ENCODE measurements at regions not wholly inside any gene's neighbourhood (a gene's known extent, or its start where the extent isn't known, plus 50 kb on each side); places are given as distances from the start of the nearest gene placed in this dataset.

- Histone ChIP-seq H3K4me3 (no peak overlapping the region), H3K27me3 (no peaks in the 10 kb centered on the region), H3K9me3 (peaks cover 0 to 5% (median 0%) of the 10 kb centered on the region in 4 donors), H3K36me3 (no peaks in the 10 kb centered on the region), H3K4me1 (peaks cover 0 to 2% (median 0%) of the 10 kb centered on the region in 4 donors), H3K27ac (no peak overlapping the region)
- intact Hi-C loops (cut with DNase I), result no loop called here
- DNase-seq, result no peak
- TF ChIP-seq, protein P1, sequence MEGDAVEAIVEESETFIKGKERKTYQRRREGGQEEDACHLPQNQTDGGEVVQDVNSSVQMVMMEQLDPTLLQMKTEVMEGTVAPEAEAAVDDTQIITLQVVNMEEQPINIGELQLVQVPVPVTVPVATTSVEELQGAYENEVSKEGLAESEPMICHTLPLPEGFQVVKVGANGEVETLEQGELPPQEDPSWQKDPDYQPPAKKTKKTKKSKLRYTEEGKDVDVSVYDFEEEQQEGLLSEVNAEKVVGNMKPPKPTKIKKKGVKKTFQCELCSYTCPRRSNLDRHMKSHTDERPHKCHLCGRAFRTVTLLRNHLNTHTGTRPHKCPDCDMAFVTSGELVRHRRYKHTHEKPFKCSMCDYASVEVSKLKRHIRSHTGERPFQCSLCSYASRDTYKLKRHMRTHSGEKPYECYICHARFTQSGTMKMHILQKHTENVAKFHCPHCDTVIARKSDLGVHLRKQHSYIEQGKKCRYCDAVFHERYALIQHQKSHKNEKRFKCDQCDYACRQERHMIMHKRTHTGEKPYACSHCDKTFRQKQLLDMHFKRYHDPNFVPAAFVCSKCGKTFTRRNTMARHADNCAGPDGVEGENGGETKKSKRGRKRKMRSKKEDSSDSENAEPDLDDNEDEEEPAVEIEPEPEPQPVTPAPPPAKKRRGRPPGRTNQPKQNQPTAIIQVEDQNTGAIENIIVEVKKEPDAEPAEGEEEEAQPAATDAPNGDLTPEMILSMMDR (IDR thresholded peaks at IDR 0.05), result no peak
- TF ChIP-seq POLR2AphosphoS5 (IDR thresholded peaks at IDR 0.05) (no peak), POLR2A (IDR thresholded peaks at IDR 0.05) (no peak), EP300 (IDR thresholded peaks at IDR 0.05) (no peak)
- 93 to 97% methylated on average over 1 of the region's 1 CpG for WGBS, 2 donors
These were observed 145.2 kb downstream of the KCTD12 start for GRCh38 chr13:76741046-76741445.

GRCh38 chr13:76738616-76739015 is 147.6 kb downstream of the KCTD12 start:
- H3K4me3 ChIP-seq, result no peak overlapping the region
- H3K27ac ChIP-seq, result no peak overlapping the region
- WGBS, 2 donors, result 89% methylated on average over 3 of the region's 3 CpGs
- no peaks in the 10 kb centered on the region for H3K36me3 ChIP-seq
- H3K4me1 ChIP-seq, result peaks cover 0 to 2% (median 0%) of the 10 kb centered on the region in 4 donors
- no peaks in the 10 kb centered on the region for H3K27me3 ChIP-seq
- TF ChIP-seq POLR2A (IDR thresholded peaks at IDR 0.05) (no peak), EP300 (IDR thresholded peaks at IDR 0.05) (no peak), POLR2AphosphoS5 (IDR thresholded peaks at IDR 0.05) (no peak)
- TF ChIP-seq, protein P1 (IDR thresholded peaks at IDR 0.05), result no peak
- intact Hi-C loops (cut with DNase I), result no loop called here
- peaks cover 0 to 5% (median 0%) of the 10 kb centered on the region in 4 donors for H3K9me3 ChIP-seq
- DNase-seq, result no peak

DNA sequence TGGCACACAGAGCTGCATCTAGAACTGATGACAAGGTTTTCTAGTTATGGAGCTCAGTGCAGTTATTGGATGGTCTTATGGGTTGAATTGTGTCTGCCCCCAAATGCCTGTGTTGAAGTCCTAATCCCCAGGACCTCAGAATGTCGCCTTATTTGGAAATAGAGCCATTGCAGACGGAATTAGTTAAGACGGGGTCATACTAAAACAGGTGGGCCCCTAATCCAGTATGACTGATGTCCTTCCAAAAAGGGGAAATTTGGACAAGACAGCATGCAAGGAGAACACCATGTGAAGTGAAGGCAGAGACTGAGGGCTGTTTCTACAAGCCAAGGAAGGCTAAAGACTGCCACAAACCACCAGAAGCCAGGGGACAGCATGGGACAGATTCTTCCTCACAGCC is 148.7 kb downstream of the KCTD12 start:
- 94 to 95% methylated on average over 3 of the region's 3 CpGs for WGBS, 2 donors
- no peaks in the 10 kb centered on the region for H3K27me3 ChIP-seq
- TF ChIP-seq EP300 (IDR thresholded peaks at IDR 0.05), result no peak
- TF ChIP-seq POLR2A (IDR thresholded peaks at IDR 0.05), result no peak
- no peak for TF ChIP-seq POLR2AphosphoS5 (IDR thresholded peaks at IDR 0.05)
- TF ChIP-seq, protein P1 (IDR thresholded peaks at IDR 0.05), result no peak
- H3K36me3 ChIP-seq, result no peaks in the 10 kb centered on the region
- DNase-seq, result no peak
- H3K4me1 ChIP-seq, result peaks cover 0 to 2% (median 0%) of the 10 kb centered on the region in 4 donors
- H3K27ac ChIP-seq, result no peak overlapping the region
- H3K9me3 ChIP-seq, result peaks cover 0 to 3% (median 0%) of the 10 kb centered on the region in 4 donors
- intact Hi-C loops (cut with DNase I), result no loop called here
- no peak overlapping the region for H3K4me3 ChIP-seq

DNA sequence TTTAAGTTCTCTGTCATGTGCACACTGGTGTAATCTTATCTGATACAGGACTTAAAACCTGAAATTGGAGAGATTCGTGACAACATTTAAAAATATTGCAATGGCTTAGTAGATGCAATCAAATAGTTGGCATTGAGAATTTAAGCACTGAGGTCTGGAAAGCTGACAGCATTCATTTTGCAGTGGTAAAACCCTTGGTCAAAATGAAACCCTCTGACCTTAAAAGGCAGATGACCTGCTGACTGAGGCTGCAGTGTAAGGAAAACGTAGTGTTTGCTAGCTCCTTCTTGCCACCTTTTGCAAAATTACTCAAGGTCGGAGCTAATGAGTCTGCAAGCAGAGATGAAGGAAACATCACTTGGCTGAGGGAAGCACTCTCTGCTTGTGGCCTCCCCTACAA is 150.6 kb downstream of the KCTD12 start:
- Histone ChIP-seq H3K4me3 (no peak overlapping the region), H3K36me3 (no peaks in the 10 kb centered on the region), H3K4me1 (peaks cover 0 to 2% (median 0%) of the 10 kb centered on the region in 4 donors), H3K27me3 (no peaks in the 10 kb centered on the region), H3K27ac (no peak overlapping the region), H3K9me3 (no peaks in the 10 kb centered on the region)
- no peak for DNase-seq
- intact Hi-C loops (cut with DNase I), result no loop called here
- 84 to 87% methylated on average over 3 of the region's 3 CpGs for WGBS, 2 donors
- TF ChIP-seq POLR2AphosphoS5 (IDR thresholded peaks at IDR 0.05) (no peak), EP300 (IDR thresholded peaks at IDR 0.05) (no peak), POLR2A (IDR thresholded peaks at IDR 0.05) (no peak)
- TF ChIP-seq, protein P1 (IDR thresholded peaks at IDR 0.05), result no peak

DNA sequence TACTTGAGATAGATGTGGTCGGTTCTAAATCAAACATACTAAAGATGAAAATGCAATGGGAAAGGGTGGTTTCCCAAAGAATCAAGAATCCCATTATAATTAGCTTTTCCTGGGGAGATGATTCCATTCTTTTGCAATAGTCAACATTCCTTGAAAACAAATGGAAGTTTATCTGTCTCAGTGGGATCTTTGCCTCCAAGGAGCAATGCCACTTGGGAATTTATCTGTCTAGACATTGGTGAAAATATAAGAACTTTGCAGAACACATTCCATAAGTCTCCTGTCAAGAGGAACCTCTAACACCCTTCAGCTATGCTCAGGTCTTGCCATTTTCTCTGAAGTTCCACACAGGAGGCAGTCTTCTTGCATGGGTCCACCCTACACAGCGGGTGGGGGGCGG is 152.5 kb downstream of the KCTD12 start:
- H3K4me3 ChIP-seq, result no peak overlapping the region
- 77 to 84% methylated on average over 3 of the region's 3 CpGs for WGBS, 2 donors
- H3K27me3 ChIP-seq, result no peaks in the 10 kb centered on the region
- H3K4me1 ChIP-seq, result no peaks in the 10 kb centered on the region
- H3K36me3 ChIP-seq, result no peaks in the 10 kb centered on the region
- no peak for TF ChIP-seq POLR2A (IDR thresholded peaks at IDR 0.05)
- TF ChIP-seq, protein P1 (IDR thresholded peaks at IDR 0.05), result no peak
- no peak for TF ChIP-seq EP300 (IDR thresholded peaks at IDR 0.05)
- no peak for TF ChIP-seq POLR2AphosphoS5 (IDR thresholded peaks at IDR 0.05)
- no peaks in the 10 kb centered on the region for H3K9me3 ChIP-seq
- DNase-seq, result no peak
- intact Hi-C loops (cut with DNase I), result no loop called here
- H3K27ac ChIP-seq, result no peak overlapping the region

Measured in sigmoid colon (tissue), 6 donors.